ENCODE measurements at regions not wholly inside any gene's neighbourhood (a gene's known extent, or its start where the extent isn't known, plus 50 kb on each side); places are given as distances from the start of the nearest gene placed in this dataset.

GRCh38 chr11:130738611-130739010 is 177.7 kb downstream of the SNX19 start:
- TF ChIP-seq CTCF (IDR thresholded peaks at IDR 0.05) (no peak), POLR2A (IDR thresholded peaks at IDR 0.05) (no peak), EP300 (IDR thresholded peaks at IDR 0.05) (no peak)

Data from ovary (tissue), 3 donors.